IMR-90 (cell line): ENCODE measurements at regions not wholly inside any gene's neighbourhood (a gene's known extent, or its start where the extent isn't known, plus 50 kb on each side); places are given as distances from the start of the nearest gene placed in this dataset.

ENCODE experiments used
- ATAC-seq: fragments of 200-7000 bp; cut with Tn5 transposase; 2 replicates; pipeline ENCODE4 v1.9.1; 2020; ENCODE audit warnings: low read depth, mild to moderate bottlenecking, moderate library complexity
- BruUV-seq: library from RNA; stranded (reverse); fragments of 400-500 nt; replicated peaks from 2 replicates; lab custom pipeline; 2021; lab: Mats Ljungman, UMichigan
- CTCF ChIA-PET: fragments of 300-600 bp; formaldehyde crosslinking; extraction: SDS; loops from one replicate; lab custom pipeline; 2021; ENCODE audit warnings: antibody characterized with exemption; lab: Yijun Ruan, JAX
- POLR2A ChIA-PET: fragments of 300-600 bp; sonication (Branson Sonifier 250); formaldehyde crosslinking; loops from one replicate; lab custom pipeline; 2022; ENCODE audit warnings: antibody characterized with exemption; ENCODE audit not compliant: unreplicated experiment; lab: Charles Lee
- DNase-seq: peaks from one replicate; pipeline ENCODE4 v3.0.0; 2013
- H2AFZ ChIP-seq: replicated peaks from 2 replicates; pipeline ENCODE3; 2013; ENCODE audit warnings: low read length, mild to moderate bottlenecking; ENCODE audit not compliant: poor library complexity
- H2AK5ac ChIP-seq: 2 replicates; pipeline ENCODE4 v1.6.1; 2013; ENCODE audit warnings: low read depth, low read length, inconsistent platforms
- H2AK9ac ChIP-seq: replicated peaks from 2 replicates; pipeline ENCODE3; 2013; ENCODE audit warnings: mild to moderate bottlenecking, low read depth, low read length, moderate library complexity; ENCODE audit not compliant: poor library complexity
- H2BK120ac ChIP-seq: 2 replicates; pipeline ENCODE4 v1.6.1; 2013; ENCODE audit warnings: low read depth, low read length, inconsistent platforms
- H2BK15ac ChIP-seq: 3 replicates; pipeline ENCODE4 v1.6.1; 2013; ENCODE audit warnings: low read depth, low read length, inconsistent platforms
- H2BK20ac ChIP-seq: 2 replicates; pipeline ENCODE4 v1.6.1; 2013; ENCODE audit warnings: low read depth, mild to moderate bottlenecking, inconsistent platforms, low read length, moderate library complexity
- H2BK5ac ChIP-seq: 2 replicates; pipeline ENCODE4 v1.6.1; 2013; ENCODE audit warnings: mild to moderate bottlenecking, low read depth, low read length, inconsistent platforms; ENCODE audit not compliant: poor library complexity, severe bottlenecking
- H3K14ac ChIP-seq: replicated peaks from 2 replicates; pipeline ENCODE4 v1.6.1; 2013; ENCODE audit warnings: low read depth, low read length, inconsistent platforms
- H3K18ac ChIP-seq: 2 replicates; pipeline ENCODE4 v1.6.1; 2013; ENCODE audit warnings: low read depth, low read length, control low read depth
- H3K23ac ChIP-seq: 2 replicates; pipeline ENCODE4 v1.6.1; 2013; ENCODE audit warnings: low read depth, low read length, inconsistent platforms
- H3K27ac ChIP-seq: 2 replicates; pipeline ENCODE4 v1.5.1; 2013; ENCODE audit warnings: mild to moderate bottlenecking, control low read depth, low read length; ENCODE audit not compliant: insufficient read depth
- H3K27me3 ChIP-seq: 2 replicates; pipeline ENCODE4 v1.6.1; 2013; ENCODE audit warnings: low read length; ENCODE audit not compliant: control insufficient read depth, insufficient read depth
- H3K36me3 ChIP-seq: 2 replicates; pipeline ENCODE4 v1.6.1; 2013; ENCODE audit warnings: low read length, mixed read lengths; ENCODE audit not compliant: control insufficient read depth, insufficient read depth
- H3K4ac ChIP-seq: 2 replicates; pipeline ENCODE4 v1.6.1; 2013; ENCODE audit warnings: low read depth, low read length, inconsistent platforms
- H3K4me1 ChIP-seq: 2 replicates; pipeline ENCODE4 v1.6.1; 2013; ENCODE audit warnings: low read length, mixed read lengths; ENCODE audit not compliant: control insufficient read depth, insufficient read depth
- H3K4me2 ChIP-seq: 2 replicates; pipeline ENCODE4 v1.6.1; 2013; ENCODE audit warnings: low read depth, mild to moderate bottlenecking, control low read depth, low read length, moderate library complexity
- H3K4me3 ChIP-seq: 2 replicates; pipeline ENCODE4 v1.5.1; 2013; ENCODE audit warnings: low read depth, mild to moderate bottlenecking, control low read depth, low read length, moderate library complexity; ENCODE audit not compliant: insufficient read depth
- H3K56ac ChIP-seq: 2 replicates; pipeline ENCODE4 v1.6.1; 2013; ENCODE audit warnings: low read length, inconsistent platforms; ENCODE audit not compliant: insufficient read depth; ENCODE audit errors: extremely low read depth
- H3K79me1 ChIP-seq, 2 experiments: 2 replicates each; pipeline ENCODE4 v1.6.1; 2013; ENCODE audit warnings: low read length in 2 of 2, inconsistent platforms in 1 of 2, low read depth in 1 of 2
- H3K9ac ChIP-seq: 2 replicates; pipeline ENCODE4 v1.6.1; 2013; ENCODE audit warnings: low read depth, low read length, control low read depth
- H3K9me1 ChIP-seq: 2 replicates; pipeline ENCODE4 v1.6.1; 2013; ENCODE audit warnings: low read length, inconsistent platforms; ENCODE audit not compliant: insufficient read depth
- H3K9me3 ChIP-seq: 2 replicates; pipeline ENCODE4 v1.6.1; 2013; ENCODE audit warnings: low read length; ENCODE audit not compliant: control insufficient read depth, insufficient read depth
- H4K20me1 ChIP-seq: 2 replicates; pipeline ENCODE4 v1.6.1; 2013; ENCODE audit warnings: low read length, inconsistent platforms; ENCODE audit not compliant: insufficient read depth
- H4K5ac ChIP-seq: 2 replicates; pipeline ENCODE4 v1.6.1; 2013; ENCODE audit warnings: mild to moderate bottlenecking, low read depth, low read length, control low read depth
- H4K8ac ChIP-seq, 2 experiments: 2 replicates each; pipeline ENCODE4 v1.6.1; 2013; ENCODE audit warnings: low read depth in 2 of 2, low read length in 2 of 2, control low read depth in 1 of 2, inconsistent platforms in 1 of 2
- H4K91ac ChIP-seq: 2 replicates; pipeline ENCODE4 v1.6.1; 2013; ENCODE audit warnings: low read depth, low read length, inconsistent platforms; ENCODE audit not compliant: insufficient read depth
- BHLHE40 ChIP-seq: fragments of 150-350 bp; IDR thresholded peaks from 2 replicates; pipeline ENCODE4 v1.6.1; 2016; ENCODE audit warnings: mild to moderate bottlenecking, low read depth, low read length
- CEBPB ChIP-seq: IDR thresholded peaks from 2 replicates; pipeline ENCODE4 v1.6.1; 2012; ENCODE audit warnings: low read depth, low read length, improper control_type of control experiment
- CHD1 ChIP-seq: IDR thresholded peaks from 2 replicates; pipeline ENCODE4 v1.6.1; 2012; ENCODE audit warnings: low read depth, low read length, improper control_type of control experiment
- CTCF ChIP-seq: conservative IDR thresholded peaks from 2 replicates; pipeline ENCODE4 v1.5.1; 2012; ENCODE audit warnings: mild to moderate bottlenecking, low read depth, low read length, improper control_type of control experiment
- ELK1 ChIP-seq: fragments of 150-350 bp; IDR thresholded peaks from 2 replicates; pipeline ENCODE4 v1.6.1; 2016; ENCODE audit warnings: low read depth, mild to moderate bottlenecking, low read length, moderate library complexity, borderline replicate concordance
- FOS ChIP-seq: fragments of 150-350 bp; IDR thresholded peaks from 2 replicates; pipeline ENCODE4 v1.6.1; 2016; ENCODE audit warnings: low read depth, low read length
- MAFK ChIP-seq: IDR thresholded peaks from 2 replicates; pipeline ENCODE4 v1.6.1; 2012; ENCODE audit warnings: low read depth, low read length, improper control_type of control experiment
- MAZ ChIP-seq: IDR thresholded peaks from 2 replicates; pipeline ENCODE4 v1.6.1; 2012; ENCODE audit warnings: low read depth, mild to moderate bottlenecking, low read length, improper control_type of control experiment, moderate library complexity, borderline replicate concordance
- MXI1 ChIP-seq: IDR thresholded peaks from 2 replicates; pipeline ENCODE4 v1.6.1; 2012; ENCODE audit warnings: low read depth, mild to moderate bottlenecking, low read length, moderate library complexity, borderline replicate concordance
- NFE2L2 ChIP-seq: fragments of 150-350 bp; IDR thresholded peaks from 2 replicates; pipeline ENCODE4 v1.6.1; 2016; ENCODE audit warnings: low read depth, mild to moderate bottlenecking, low read length
- POLR2A ChIP-seq: IDR thresholded peaks from 2 replicates; pipeline ENCODE4 v1.6.1; 2012; ENCODE audit warnings: mild to moderate bottlenecking, low read depth, low read length
- RAD21 ChIP-seq: IDR thresholded peaks from 2 replicates; pipeline ENCODE4 v1.6.1; 2012; ENCODE audit warnings: low read length, improper control_type of control experiment
- RCOR1 ChIP-seq: IDR thresholded peaks from 2 replicates; pipeline ENCODE4 v1.6.1; 2012; ENCODE audit warnings: mild to moderate bottlenecking, low read length, improper control_type of control experiment; ENCODE audit not compliant: insufficient replicate concordance
- SMC3 ChIP-seq: fragments of 150-350 bp; IDR thresholded peaks from 2 replicates; pipeline ENCODE4 v1.6.1; 2016; ENCODE audit warnings: low read depth, mild to moderate bottlenecking, antibody characterized with exemption, low read length, moderate library complexity
- USF2 ChIP-seq: fragments of 150-350 bp; IDR thresholded peaks from 2 replicates; pipeline ENCODE4 v1.6.1; 2017; ENCODE audit warnings: mild to moderate bottlenecking, antibody characterized with exemption, low read length, low read depth
- WGBS, 2 experiments: methylation state at CpG; one replicate each; pipeline versions ENCODE4 v1.1.5 to v1.1.7; 2013; ENCODE audit warnings: missing lambda C conversion rate in 2 of 2; ENCODE audit not compliant: insufficient read length in 1 of 2; ENCODE audit errors: extremely low coverage in 2 of 2; 5-methylcytosine and 5-hydroxymethylcytosine counted together
- dilution Hi-C: fragments of 300-500 bp; cut with HindIII; formaldehyde crosslinking; loops from one replicate; pipeline ENCODE4 v1.14.3; 2018; ENCODE audit warnings: low sequenced_read_pairs; ENCODE audit not compliant: unreplicated experiment
- in situ Hi-C: fragments of 300-500 bp; cut with MboI; formaldehyde crosslinking; loops from 3 replicates; pipeline ENCODE4 v1.14.3; 2019; ENCODE audit warnings: low sequenced_read_pairs, inconsistent platforms, mixed read lengths
- intact Hi-C: fragments of 100-400 bp; cut with micrococcal nuclease; formaldehyde crosslinking; loops from 2 replicates; pipeline ENCODE4 v1.10.0; 2022

GRCh38 chr3:3739330-3740060, 59.7 kb upstream of the LRRN1 start:
- TF ChIP-seq POLR2A (no peak), ELK1 (no peak), CTCF (no peak), MAZ (no peak), MXI1 (no peak), NFE2L2 (no peak), CHD1 (no peak), CEBPB (no peak), RCOR1 (no peak), RAD21 (no peak), USF2 (no peak), MAFK (no peak), BHLHE40 (no peak), SMC3 (no peak), FOS (no peak)
- no TSS peak for BruUV-seq
- H4K91ac ChIP-seq, result no peak overlapping the region
- H3K79me1 ChIP-seq, result no peaks in the 10 kb centered on the region
- no peak overlapping the region for H2AFZ ChIP-seq
- no peak overlapping the region for H2BK15ac ChIP-seq
- WGBS, 2 experiments, result 96% methylated on average over 3 of the region's 9 CpGs; no CpG with 5 or more reads in 1 of the 2 experiments
- H3K27me3 ChIP-seq, result no peaks in the 10 kb centered on the region
- no peak overlapping the region for H3K27ac ChIP-seq
- no peak overlapping the region for H3K9ac ChIP-seq
- H2AK9ac ChIP-seq, result no peak overlapping the region
- dilution Hi-C loops (no loop called here), in situ Hi-C loops (no loop called here), intact Hi-C loops (no loop called here)
- ChIA-PET CTCF (no interaction called here), POLR2A (no interaction called here)
- no peak overlapping the region for H3K18ac ChIP-seq
- H3K4me1 ChIP-seq, result no peaks in the 10 kb centered on the region
- no peak overlapping the region for H3K56ac ChIP-seq
- H2BK20ac ChIP-seq, result no peak overlapping the region
- H3K36me3 ChIP-seq, result no peaks in the 10 kb centered on the region
- H3K4me3 ChIP-seq, result no peak overlapping the region
- H3K9me1 ChIP-seq, result no peaks in the 10 kb centered on the region
- H4K8ac ChIP-seq, result no peak overlapping the region
- H2BK120ac ChIP-seq, result no peak overlapping the region
- no peak overlapping the region for H3K23ac ChIP-seq
- no peak overlapping the region for H3K4ac ChIP-seq
- no peaks in the 10 kb centered on the region for H4K20me1 ChIP-seq
- no peak overlapping the region for H3K4me2 ChIP-seq
- H2BK5ac ChIP-seq, result no peak overlapping the region
- peaks cover 24% of the 10 kb centered on the region for H3K9me3 ChIP-seq
- no peak for DNase-seq
- H3K14ac ChIP-seq, result no peak overlapping the region
- no peak overlapping the region for H2AK5ac ChIP-seq
- no peak for ATAC-seq
- no peak overlapping the region for H4K5ac ChIP-seq
